ENCODE measurements at regions not wholly inside any gene's neighbourhood (a gene's known extent, or its start where the extent isn't known, plus 50 kb on each side); places are given as distances from the start of the nearest gene placed in this dataset.

GRCh38 chr11:27250867-27251665 lies 111.9 kb downstream of the CCDC34 start:
- 84% methylated on average over 5 of the region's 5 CpGs for WGBS (ENCODE audit: insufficient coverage)
- DNase-seq (no peak), ATAC-seq (no peak)
- intact Hi-C loops (cut with micrococcal nuclease) = no loop called here
- Histone ChIP-seq H3K4me1 (ENCODE audit: control insufficient read depth, insufficient read depth, low read length) (no peaks in the 10 kb centered on the region), H3K9me3 (ENCODE audit: control insufficient read depth, insufficient read depth, low read length) (no peaks in the 10 kb centered on the region), H3K27me3 (ENCODE audit: control insufficient read depth, insufficient read depth, low read length) (no peaks in the 10 kb centered on the region), H3K4me3 (ENCODE audit: low read length) (no peak overlapping the region), H3K27ac (ENCODE audit: low read length) (no peak overlapping the region), H3K36me3 (ENCODE audit: control insufficient read depth, insufficient read depth, low read length) (no peaks in the 10 kb centered on the region)
- no peak for TF ChIP-seq CTCF (IDR thresholded peaks at IDR 0.05)
- no peak overlapping the region for H3K4me3 Mint-ChIP-seq
- H3K27me3 Mint-ChIP-seq (ENCODE audit: low read depth in 2 of 2) = no peaks in the 10 kb centered on the region
- H3K4me1 Mint-ChIP-seq = no peaks in the 10 kb centered on the region
- no peaks in the 10 kb centered on the region for H3K9me3 Mint-ChIP-seq
- H3K27ac Mint-ChIP-seq = no peak overlapping the region
- H3K36me3 Mint-ChIP-seq = no peaks in the 10 kb centered on the region

DNA sequence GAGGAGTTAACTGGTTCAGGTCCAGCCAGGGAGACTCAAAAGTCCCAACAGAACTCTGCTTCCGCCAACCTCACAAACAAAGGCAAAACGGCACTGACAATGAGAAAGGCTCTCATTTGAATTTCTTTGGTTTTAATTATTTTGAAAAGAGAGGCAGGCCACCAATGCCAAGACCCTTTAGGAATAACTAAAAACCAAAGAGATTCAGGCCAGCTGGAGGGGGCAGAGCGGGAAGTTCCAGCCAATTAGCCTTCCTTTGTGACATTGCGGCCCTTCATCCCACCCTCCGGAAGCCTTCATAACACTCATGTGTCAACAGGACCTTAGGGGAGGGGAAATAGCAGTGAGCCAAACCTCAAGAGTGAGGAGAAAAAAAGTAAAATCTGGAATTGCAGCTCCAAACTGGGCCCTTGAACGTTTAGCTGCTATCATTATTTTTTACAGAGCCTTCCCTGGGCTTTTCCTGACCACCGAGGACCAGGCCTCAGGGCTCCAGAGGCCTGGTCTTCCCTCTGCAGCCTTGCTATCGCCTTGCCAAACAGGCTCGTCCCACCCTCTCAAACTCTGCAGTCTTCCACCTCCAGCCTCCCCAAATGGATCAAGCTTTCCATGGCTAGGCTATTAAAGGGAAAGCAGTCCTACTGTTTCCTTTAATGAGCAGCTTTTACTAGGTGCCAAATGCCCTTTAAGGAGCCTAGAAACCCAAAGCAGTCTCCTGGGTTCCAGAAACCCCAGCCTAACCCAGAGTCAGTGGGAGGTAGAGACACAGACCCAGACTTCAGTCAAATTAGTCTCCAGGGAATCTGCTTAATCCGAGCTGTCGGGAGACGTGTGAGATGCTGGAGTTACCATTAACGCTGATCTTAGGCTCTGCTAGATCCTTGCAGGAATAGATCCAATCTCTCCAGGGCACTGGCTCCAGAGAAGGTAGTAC lies 114.2 kb downstream of the CCDC34 start:
- no peak overlapping the region for H3K27ac Mint-ChIP-seq
- no peak for ATAC-seq
- H3K9me3 Mint-ChIP-seq = peaks cover 0 to 4% of the 10 kb centered on the region in 2 donors
- Histone ChIP-seq H3K4me1 (ENCODE audit: control insufficient read depth, insufficient read depth, low read length) (no peaks in the 10 kb centered on the region), H3K36me3 (ENCODE audit: control insufficient read depth, insufficient read depth, low read length) (no peaks in the 10 kb centered on the region), H3K9me3 (ENCODE audit: control insufficient read depth, insufficient read depth, low read length) (no peaks in the 10 kb centered on the region), H3K27me3 (ENCODE audit: control insufficient read depth, insufficient read depth, low read length) (no peaks in the 10 kb centered on the region), H3K4me3 (ENCODE audit: low read length) (no peak overlapping the region), H3K27ac (ENCODE audit: low read length) (no peak overlapping the region)
- no peaks in the 10 kb centered on the region for H3K36me3 Mint-ChIP-seq
- DNase-seq = no peak
- no peaks in the 10 kb centered on the region for H3K27me3 Mint-ChIP-seq (ENCODE audit: low read depth in 2 of 2)
- intact Hi-C loops (cut with micrococcal nuclease) = no loop called here
- H3K4me1 Mint-ChIP-seq = no peaks in the 10 kb centered on the region
- no peak for TF ChIP-seq CTCF (IDR thresholded peaks at IDR 0.05)
- H3K4me3 Mint-ChIP-seq = no peak overlapping the region
- 80% methylated on average over 12 of the region's 13 CpGs for WGBS (ENCODE audit: insufficient coverage)

DNA sequence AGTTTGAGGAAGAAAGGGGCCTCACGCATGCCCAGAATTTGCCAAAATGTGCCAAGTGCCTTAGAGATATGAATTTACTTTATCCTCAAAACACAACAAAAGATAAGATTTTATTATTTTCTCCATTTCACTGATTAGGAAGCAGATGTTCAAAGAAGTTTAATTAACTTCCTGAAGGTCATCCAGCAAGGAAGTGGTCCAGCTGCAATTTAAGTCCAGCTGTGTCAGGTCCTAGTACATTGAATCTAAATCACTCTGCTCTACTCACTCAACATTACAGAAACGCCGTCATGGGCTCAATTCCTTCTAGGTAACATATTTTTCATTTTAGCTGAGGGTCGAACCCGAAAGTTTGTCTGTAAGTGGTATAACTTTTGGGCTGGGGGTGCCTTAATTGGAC lies 115.4 kb downstream of the CCDC34 start:
- Histone ChIP-seq H3K27me3 (ENCODE audit: control insufficient read depth, insufficient read depth, low read length) (no peaks in the 10 kb centered on the region), H3K9me3 (ENCODE audit: control insufficient read depth, insufficient read depth, low read length) (no peaks in the 10 kb centered on the region), H3K4me1 (ENCODE audit: control insufficient read depth, insufficient read depth, low read length) (no peaks in the 10 kb centered on the region), H3K4me3 (ENCODE audit: low read length) (no peak overlapping the region), H3K27ac (ENCODE audit: low read length) (no peak overlapping the region), H3K36me3 (ENCODE audit: control insufficient read depth, insufficient read depth, low read length) (no peaks in the 10 kb centered on the region)
- ATAC-seq (no peak), DNase-seq (no peak)
- intact Hi-C loops (cut with micrococcal nuclease) = no loop called here
- 94% methylated on average over 4 of the region's 5 CpGs for WGBS (ENCODE audit: insufficient coverage)
- peaks cover 3 to 4% of the 10 kb centered on the region in 2 donors for H3K9me3 Mint-ChIP-seq
- H3K36me3 Mint-ChIP-seq = no peaks in the 10 kb centered on the region
- no peak overlapping the region for H3K27ac Mint-ChIP-seq
- TF ChIP-seq CTCF (IDR thresholded peaks at IDR 0.05) = no peak
- no peaks in the 10 kb centered on the region for H3K27me3 Mint-ChIP-seq (ENCODE audit: low read depth in 2 of 2)
- no peaks in the 10 kb centered on the region for H3K4me1 Mint-ChIP-seq
- no peak overlapping the region for H3K4me3 Mint-ChIP-seq
